Liver (tissue), 8 donors: ENCODE measurements at regions not wholly inside any gene's neighbourhood (a gene's known extent, or its start where the extent isn't known, plus 50 kb on each side); places are given as distances from the start of the nearest gene placed in this dataset.

Source experiments
- DNase-seq: peaks from one replicate; pipeline ENCODE4 v3.0.0-alpha.2; 2017; ENCODE audit warnings: low spot score
- H3K27ac ChIP-seq, 2 donors: one replicate each; pipeline ENCODE4 v1.7.0; 2013; ENCODE audit warnings: inconsistent platforms in 2 of 2, low read length in 2 of 2, control low read depth in 1 of 2, low read depth in 1 of 2, mild to moderate bottlenecking in 1 of 2
- H3K27me3 ChIP-seq, 4 donors: one replicate each; pipeline versions ENCODE4 v1.6.1 to v1.7.0; 2013; ENCODE audit warnings: low read length in 3 of 4, inconsistent platforms in 1 of 4, mild to moderate bottlenecking in 1 of 4, moderate library complexity in 1 of 4; ENCODE audit not compliant: control insufficient read depth in 4 of 4, insufficient read depth in 4 of 4
- H3K36me3 ChIP-seq, 4 donors: one replicate each; pipeline versions ENCODE4 v1.6.1 to v1.7.0; 2013; ENCODE audit warnings: low read length in 3 of 4, mild to moderate bottlenecking in 3 of 4, low read depth in 1 of 4, moderate library complexity in 1 of 4; ENCODE audit not compliant: control insufficient read depth in 4 of 4, insufficient read depth in 3 of 4
- H3K4me1 ChIP-seq, 4 donors: one replicate each; pipeline versions ENCODE4 v1.6.1 to v1.7.0; 2013; ENCODE audit warnings: low read length in 3 of 4, mild to moderate bottlenecking in 3 of 4, moderate library complexity in 1 of 4; ENCODE audit not compliant: control insufficient read depth in 4 of 4, insufficient read depth in 4 of 4
- H3K4me3 ChIP-seq, 3 donors: one replicate each; pipeline versions ENCODE4 v1.6.1 to v1.7.0; 2013; ENCODE audit warnings: low read length in 3 of 3, control low read depth in 1 of 3, low read depth in 1 of 3, mild to moderate bottlenecking in 1 of 3
- H3K9ac ChIP-seq, 2 donors: one replicate each; pipeline ENCODE4 v1.7.0; 2013; ENCODE audit warnings: low read length in 2 of 2, mild to moderate bottlenecking in 2 of 2, moderate library complexity in 2 of 2, control low read depth in 1 of 2, low read depth in 1 of 2
- H3K9me3 ChIP-seq, 4 donors: one replicate each; pipeline versions ENCODE4 v1.6.1 to v1.7.0; 2013; ENCODE audit warnings: low read length in 3 of 4; ENCODE audit not compliant: control insufficient read depth in 4 of 4
- ATF3 ChIP-seq: IDR thresholded peaks from 2 replicates; pipeline ENCODE4 v1.6.1; 2016; ENCODE audit warnings: antibody characterized with exemption
- EGR1 ChIP-seq, 2 donors: IDR thresholded peaks; 2 replicates each; pipeline ENCODE4 v1.6.1; 2016 to 2018; ENCODE audit warnings: antibody characterized with exemption in 2 of 2, low read depth in 2 of 2
- FOXA1 ChIP-seq: IDR thresholded peaks from 2 replicates; pipeline ENCODE4 v1.6.1; 2016; ENCODE audit warnings: antibody characterized with exemption
- FOXA2 ChIP-seq: IDR thresholded peaks from 2 replicates; pipeline ENCODE4 v1.6.1; 2016; ENCODE audit warnings: antibody characterized with exemption
- GABPA ChIP-seq, 2 donors: IDR thresholded peaks in 1 of 2; conservative IDR thresholded peaks in 1 of 2; 2 replicates each; pipeline ENCODE4 v1.6.1; 2016; ENCODE audit warnings: antibody characterized with exemption in 2 of 2, mild to moderate bottlenecking in 1 of 2, moderate library complexity in 1 of 2
- HNF4A ChIP-seq, 2 donors: conservative IDR thresholded peaks; 2 replicates each; pipeline ENCODE4 v1.6.1; 2016; ENCODE audit warnings: antibody characterized with exemption in 2 of 2, mild to moderate bottlenecking in 2 of 2
- HNF4G ChIP-seq: IDR thresholded peaks from 2 replicates; pipeline ENCODE4 v1.6.1; 2016; ENCODE audit warnings: antibody characterized with exemption
- JUND ChIP-seq, 2 donors: IDR thresholded peaks; 2 replicates each; pipeline ENCODE4 v1.6.1; 2016; ENCODE audit warnings: antibody characterized with exemption in 2 of 2
- NR2F2 ChIP-seq: IDR thresholded peaks from 2 replicates; pipeline ENCODE4 v1.6.1; 2016; ENCODE audit warnings: antibody characterized with exemption
- RAD21 ChIP-seq, 2 donors: IDR thresholded peaks; 2 replicates each; pipeline ENCODE4 v1.6.1; 2016; ENCODE audit warnings: antibody characterized with exemption in 2 of 2, mild to moderate bottlenecking in 2 of 2
- REST ChIP-seq: IDR thresholded peaks from 2 replicates; pipeline ENCODE4 v1.6.1; 2016; ENCODE audit warnings: antibody characterized with exemption, mild to moderate bottlenecking
- SP1 ChIP-seq: IDR thresholded peaks from 2 replicates; pipeline ENCODE4 v1.6.1; 2018; ENCODE audit warnings: antibody characterized with exemption, mild to moderate bottlenecking
- TAF1 ChIP-seq: conservative IDR thresholded peaks from 2 replicates; pipeline ENCODE4 v1.6.1; 2016; ENCODE audit warnings: antibody characterized with exemption, mild to moderate bottlenecking
- YY1 ChIP-seq: IDR thresholded peaks from 2 replicates; pipeline ENCODE4 v1.6.1; 2016; ENCODE audit warnings: antibody characterized with exemption, mild to moderate bottlenecking
- WGBS: extraction: QIAGEN DNeasy Blood & Tissue Kit; methylation state at CpG from one replicate; pipeline ENCODE4 v1.1.7; 2013; 5-methylcytosine and 5-hydroxymethylcytosine counted together
- TF ChIP-seq, protein P1 (sequence below): IDR thresholded peaks from 2 replicates; pipeline ENCODE4 v1.6.1; 2016; ENCODE audit warnings: antibody characterized with exemption
- TF ChIP-seq, protein P2 (sequence below): IDR thresholded peaks from 2 replicates; pipeline ENCODE4 v1.6.1; 2016; ENCODE audit warnings: antibody characterized with exemption
- TF ChIP-seq, protein P3 (sequence below): fragments of 150-350 bp; IDR thresholded peaks from 2 replicates; pipeline ENCODE4 v1.5.1; 2017; ENCODE audit warnings: improper control_type of control experiment, low read depth, low read length; ENCODE audit not compliant: missing input control
- donor health status: healthy.
- donor health status: healthy.
- donor health status: healthy.
- donor health status: healthy.
- donor health status: healthy.

DNA sequence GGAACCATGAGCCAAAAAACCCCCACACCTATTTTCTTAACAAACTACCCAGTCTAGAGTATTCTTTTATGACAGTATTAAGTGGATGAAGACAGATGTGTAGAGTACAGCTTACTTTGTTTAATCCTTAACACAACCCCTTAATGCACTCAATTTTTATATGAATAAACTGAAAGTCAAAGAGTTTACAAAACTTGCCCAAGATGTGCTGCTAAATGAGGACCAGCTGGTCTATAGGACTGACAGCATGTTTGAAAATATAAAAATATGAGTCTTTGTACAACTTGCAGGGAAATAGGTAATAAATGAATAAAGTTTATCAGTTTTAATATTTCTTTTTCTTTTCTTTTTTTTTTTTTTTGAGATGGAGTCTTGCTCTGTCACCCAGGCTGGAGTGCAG is 102.3 kb downstream of the ZFY start:
- Histone ChIP-seq H3K4me3 (no peak overlapping the region), H3K4me1 (no peaks in the 10 kb centered on the region), H3K9ac (no peak overlapping the region), H3K27ac (no peak overlapping the region), H3K36me3 (no peaks in the 10 kb centered on the region), H3K9me3 (no peaks in the 10 kb centered on the region), H3K27me3 (no peaks in the 10 kb centered on the region)
- no peak for DNase-seq
- TF ChIP-seq, protein P1, sequence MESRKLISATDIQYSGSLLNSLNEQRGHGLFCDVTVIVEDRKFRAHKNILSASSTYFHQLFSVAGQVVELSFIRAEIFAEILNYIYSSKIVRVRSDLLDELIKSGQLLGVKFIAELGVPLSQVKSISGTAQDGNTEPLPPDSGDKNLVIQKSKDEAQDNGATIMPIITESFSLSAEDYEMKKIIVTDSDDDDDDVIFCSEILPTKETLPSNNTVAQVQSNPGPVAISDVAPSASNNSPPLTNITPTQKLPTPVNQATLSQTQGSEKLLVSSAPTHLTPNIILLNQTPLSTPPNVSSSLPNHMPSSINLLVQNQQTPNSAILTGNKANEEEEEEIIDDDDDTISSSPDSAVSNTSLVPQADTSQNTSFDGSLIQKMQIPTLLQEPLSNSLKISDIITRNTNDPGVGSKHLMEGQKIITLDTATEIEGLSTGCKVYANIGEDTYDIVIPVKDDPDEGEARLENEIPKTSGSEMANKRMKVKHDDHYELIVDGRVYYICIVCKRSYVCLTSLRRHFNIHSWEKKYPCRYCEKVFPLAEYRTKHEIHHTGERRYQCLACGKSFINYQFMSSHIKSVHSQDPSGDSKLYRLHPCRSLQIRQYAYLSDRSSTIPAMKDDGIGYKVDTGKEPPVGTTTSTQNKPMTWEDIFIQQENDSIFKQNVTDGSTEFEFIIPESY, result no peak
- TF ChIP-seq TAF1, result no peak
- no peak for TF ChIP-seq RAD21 (IDR thresholded peaks at IDR 0.05)
- no peak for TF ChIP-seq ATF3
- no peak for TF ChIP-seq YY1
- no peak for TF ChIP-seq HNF4G
- TF ChIP-seq, protein P2, sequence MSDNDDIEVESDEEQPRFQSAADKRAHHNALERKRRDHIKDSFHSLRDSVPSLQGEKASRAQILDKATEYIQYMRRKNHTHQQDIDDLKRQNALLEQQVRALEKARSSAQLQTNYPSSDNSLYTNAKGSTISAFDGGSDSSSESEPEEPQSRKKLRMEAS, result no peak
- no peak for TF ChIP-seq SP1
- TF ChIP-seq NR2F2, result no peak
- TF ChIP-seq JUND (IDR thresholded peaks at IDR 0.05), result no peak
- TF ChIP-seq FOXA2, result no peak
- no peak for TF ChIP-seq EGR1 (IDR thresholded peaks at IDR 0.05; ENCODE audit: low read depth in 2 of 2)
- no peak for TF ChIP-seq GABPA (IDR thresholded peaks at IDR 0.05 in 1 of 2, conservative IDR thresholded peaks at IDR 0.05 in 1 of 2)

DNA sequence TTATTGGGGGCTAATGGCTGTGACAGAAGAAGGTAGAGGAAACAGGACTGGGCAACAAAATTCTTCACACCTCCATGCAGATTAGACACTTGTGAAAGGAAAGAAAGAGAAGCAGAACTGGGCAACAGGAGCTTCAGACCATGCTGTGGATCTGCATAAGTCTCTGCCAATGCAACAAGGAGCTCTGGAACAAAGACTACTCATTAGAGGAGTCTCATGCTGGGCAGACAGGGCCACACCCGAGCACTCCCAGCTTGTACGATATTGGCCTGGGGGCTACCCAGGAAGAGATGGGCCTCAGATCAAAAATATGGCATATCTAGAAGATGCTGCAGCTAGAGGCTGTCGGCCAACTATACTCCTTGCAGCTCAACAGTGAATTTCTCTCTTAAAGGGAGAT is 105.2 kb downstream of the ZFY start:
- H3K27ac ChIP-seq, result no peak overlapping the region
- 92% methylated on average over 3 of the region's 3 CpGs for WGBS

DNA sequence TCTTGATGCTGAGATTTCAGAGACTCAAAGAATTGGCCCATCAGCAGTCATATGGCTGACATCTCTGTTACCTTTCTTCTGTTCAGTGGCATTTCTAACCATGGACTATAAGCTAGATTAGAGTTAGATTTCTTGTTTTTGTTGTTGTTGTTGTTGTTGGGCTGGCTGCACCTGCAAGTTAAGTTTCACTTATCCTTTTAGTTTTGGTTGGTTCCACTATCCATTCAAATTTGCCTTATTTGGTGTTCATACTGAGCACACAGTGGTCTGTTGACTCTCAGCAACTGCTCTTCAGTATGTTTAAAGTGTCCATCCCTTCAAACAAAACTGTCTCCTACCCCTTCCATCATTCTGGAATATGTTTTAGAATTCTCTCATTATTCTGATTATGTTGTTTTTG is 106.8 kb downstream of the ZFY start:
- no peak overlapping the region for H3K9ac ChIP-seq
- TF ChIP-seq, protein P3, sequence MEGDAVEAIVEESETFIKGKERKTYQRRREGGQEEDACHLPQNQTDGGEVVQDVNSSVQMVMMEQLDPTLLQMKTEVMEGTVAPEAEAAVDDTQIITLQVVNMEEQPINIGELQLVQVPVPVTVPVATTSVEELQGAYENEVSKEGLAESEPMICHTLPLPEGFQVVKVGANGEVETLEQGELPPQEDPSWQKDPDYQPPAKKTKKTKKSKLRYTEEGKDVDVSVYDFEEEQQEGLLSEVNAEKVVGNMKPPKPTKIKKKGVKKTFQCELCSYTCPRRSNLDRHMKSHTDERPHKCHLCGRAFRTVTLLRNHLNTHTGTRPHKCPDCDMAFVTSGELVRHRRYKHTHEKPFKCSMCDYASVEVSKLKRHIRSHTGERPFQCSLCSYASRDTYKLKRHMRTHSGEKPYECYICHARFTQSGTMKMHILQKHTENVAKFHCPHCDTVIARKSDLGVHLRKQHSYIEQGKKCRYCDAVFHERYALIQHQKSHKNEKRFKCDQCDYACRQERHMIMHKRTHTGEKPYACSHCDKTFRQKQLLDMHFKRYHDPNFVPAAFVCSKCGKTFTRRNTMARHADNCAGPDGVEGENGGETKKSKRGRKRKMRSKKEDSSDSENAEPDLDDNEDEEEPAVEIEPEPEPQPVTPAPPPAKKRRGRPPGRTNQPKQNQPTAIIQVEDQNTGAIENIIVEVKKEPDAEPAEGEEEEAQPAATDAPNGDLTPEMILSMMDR, result no peak
- TF ChIP-seq YY1 (no peak), HNF4A (conservative IDR thresholded peaks at IDR 0.05) (no peak), EGR1 (IDR thresholded peaks at IDR 0.05; ENCODE audit: low read depth in 2 of 2) (no peak), GABPA (IDR thresholded peaks at IDR 0.05 in 1 of 2, conservative IDR thresholded peaks at IDR 0.05 in 1 of 2) (no peak), NR2F2 (no peak), HNF4G (no peak), REST (no peak), FOXA1 (no peak)
- TF ChIP-seq, protein P2, result no peak

More for the DNA sequence above, 105.2 kb downstream of the ZFY start:
- TF ChIP-seq TAF1, result no peak
- TF ChIP-seq FOXA2, result no peak
- no peak for TF ChIP-seq SP1
- TF ChIP-seq HNF4G, result no peak
- TF ChIP-seq HNF4A (conservative IDR thresholded peaks at IDR 0.05), result no peak
- H3K4me1 ChIP-seq, result peaks cover 0 to 2% (median 0%) of the 10 kb centered on the region in 4 donors
- no peaks in the 10 kb centered on the region for H3K27me3 ChIP-seq
- no peak overlapping the region for H3K4me3 ChIP-seq
- no peaks in the 10 kb centered on the region for H3K9me3 ChIP-seq
- no peak overlapping the region for H3K9ac ChIP-seq
- H3K36me3 ChIP-seq, result no peaks in the 10 kb centered on the region
- DNase-seq, result no peak

More for the DNA sequence above, 106.8 kb downstream of the ZFY start:
- no peak for DNase-seq
- H3K36me3 ChIP-seq, result no peaks in the 10 kb centered on the region
- no peaks in the 10 kb centered on the region for H3K9me3 ChIP-seq
- H3K27ac ChIP-seq, result no peak overlapping the region
- H3K4me3 ChIP-seq, result no peak overlapping the region
- no peaks in the 10 kb centered on the region for H3K27me3 ChIP-seq
- H3K4me1 ChIP-seq, result peaks cover 0 to 2% (median 0%) of the 10 kb centered on the region in 4 donors
